ENCODE measurements at regions not wholly inside any gene's neighbourhood (a gene's known extent, or its start where the extent isn't known, plus 50 kb on each side); places are given as distances from the start of the nearest gene placed in this dataset.

DNA sequence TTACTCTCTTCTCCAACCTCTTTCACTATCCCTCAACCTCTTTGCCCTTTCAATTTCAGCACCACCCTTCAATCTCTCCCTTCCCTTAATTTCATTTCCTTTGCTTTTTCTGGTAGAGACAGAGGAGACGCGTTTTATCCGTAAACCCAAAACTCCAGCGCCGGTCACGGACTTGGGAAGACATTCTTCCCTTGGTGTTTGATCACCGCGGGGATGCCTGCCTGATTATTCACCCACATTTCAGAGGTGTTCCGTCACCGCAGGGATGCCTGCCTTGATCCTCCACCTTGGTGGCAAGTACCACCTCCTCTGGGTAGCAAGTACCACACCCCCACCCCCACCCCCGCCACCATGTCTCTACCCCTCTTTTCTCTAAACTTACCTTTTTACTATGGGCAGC lies 669.4 kb upstream of the PKDCC start:
- no peak for DNase-seq (ENCODE audit: low read depth)
- no peak for TF ChIP-seq CTCF (IDR thresholded peaks at IDR 0.05; ENCODE audit: control insufficient read depth, insufficient read depth, low read depth, low read length, missing control alignments)
- no peak overlapping the region for H3K4me3 ChIP-seq (ENCODE audit: control insufficient read depth, low read depth, low read length)

DNA sequence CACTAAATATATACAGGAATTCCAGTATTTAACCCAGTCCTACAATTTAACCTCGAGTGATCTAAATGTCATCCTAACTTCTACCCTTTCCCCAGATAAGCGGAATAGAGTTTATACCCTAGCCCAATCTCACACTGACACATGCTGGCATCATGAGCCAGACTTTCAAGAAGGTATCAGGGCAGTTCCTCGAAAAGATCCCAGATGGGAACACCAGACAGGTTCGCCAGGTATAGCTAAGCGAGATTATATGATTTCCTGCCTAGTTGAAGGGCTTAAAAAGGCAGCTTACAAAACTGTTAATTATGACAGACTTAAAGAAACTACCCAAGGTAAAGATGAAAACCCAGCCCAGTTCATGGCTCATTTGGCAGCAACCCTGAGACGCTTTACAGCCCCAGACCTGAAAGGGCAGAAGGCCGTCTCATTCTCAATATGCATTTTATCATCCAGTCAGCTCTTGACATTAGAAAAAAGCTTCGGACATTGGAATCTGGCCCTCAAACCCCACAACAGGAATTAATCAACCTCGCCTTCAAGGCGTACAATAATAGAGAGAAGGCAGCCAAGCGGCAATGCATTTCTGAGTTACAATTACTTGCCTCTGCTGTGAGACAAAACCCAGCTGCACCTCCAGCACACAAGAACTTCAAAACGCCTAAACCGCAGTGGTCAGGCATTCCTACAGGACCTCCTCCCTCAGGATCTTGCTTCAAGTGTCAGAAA lies 668.2 kb upstream of the PKDCC start:
- no peak for DNase-seq (ENCODE audit: low read depth)
- H3K4me3 ChIP-seq (ENCODE audit: control insufficient read depth, low read depth, low read length) = no peak overlapping the region
- TF ChIP-seq CTCF (IDR thresholded peaks at IDR 0.05; ENCODE audit: control insufficient read depth, insufficient read depth, low read depth, low read length, missing control alignments) = no peak

DNA sequence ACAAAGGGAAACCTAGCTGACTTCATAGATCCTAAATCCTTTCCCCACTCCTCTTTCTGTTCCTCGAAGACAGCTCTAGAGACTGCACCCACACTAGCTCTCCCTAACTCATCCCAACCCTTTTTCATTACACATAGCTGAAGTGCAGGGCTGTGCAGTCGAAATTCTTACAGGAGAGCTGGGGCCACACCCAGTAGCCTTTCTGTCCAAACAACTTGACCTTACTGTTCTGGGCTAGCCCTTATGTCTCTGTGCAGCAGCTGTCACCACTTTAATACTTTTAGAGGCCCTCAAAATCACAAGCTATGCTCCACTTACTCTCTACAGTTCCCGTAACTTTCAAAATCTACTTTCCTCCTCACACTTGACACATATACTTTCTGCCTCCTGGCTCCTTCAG lies 666.1 kb upstream of the PKDCC start:
- no peak for TF ChIP-seq CTCF (IDR thresholded peaks at IDR 0.05; ENCODE audit: control insufficient read depth, insufficient read depth, low read depth, low read length, missing control alignments)
- no peak for DNase-seq (ENCODE audit: low read depth)
- no peak overlapping the region for H3K4me3 ChIP-seq (ENCODE audit: control insufficient read depth, low read depth, low read length)

- no peak for DNase-seq (ENCODE audit: low read depth)
- TF ChIP-seq CTCF (IDR thresholded peaks at IDR 0.05; ENCODE audit: control insufficient read depth, insufficient read depth, low read depth, low read length, missing control alignments) = no peak
- no peak overlapping the region for H3K4me3 ChIP-seq (ENCODE audit: control insufficient read depth, low read depth, low read length)
These were observed 660.3 kb upstream of the PKDCC start for GRCh38 chr2:41387519-41387918.

- no peak for DNase-seq (ENCODE audit: low read depth)
- H3K4me3 ChIP-seq (ENCODE audit: control insufficient read depth, low read depth, low read length) = no peak overlapping the region
- TF ChIP-seq CTCF (IDR thresholded peaks at IDR 0.05; ENCODE audit: control insufficient read depth, insufficient read depth, low read depth, low read length, missing control alignments) = no peak
These were observed 654.2 kb upstream of the PKDCC start for GRCh38 chr2:41393621-41394020.

DNA sequence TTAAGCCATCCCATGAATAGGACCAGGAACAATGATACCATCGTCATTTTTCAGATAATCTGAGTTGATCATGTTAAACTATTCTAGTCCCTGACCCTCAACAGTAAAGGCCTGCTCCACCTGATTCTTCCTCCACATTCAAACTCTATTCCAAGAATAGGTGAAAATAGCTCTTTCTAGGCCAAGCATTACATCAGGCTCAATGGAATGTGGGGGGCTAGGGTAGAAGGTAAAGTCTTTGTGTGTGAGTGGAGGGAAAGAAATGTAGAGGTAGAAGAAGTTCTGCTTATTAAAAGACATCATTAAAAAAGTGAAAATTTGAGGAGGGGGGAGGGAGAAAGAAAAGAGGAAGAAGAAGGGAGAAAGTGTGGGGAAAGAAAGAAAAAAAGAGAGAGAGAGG lies 653.3 kb upstream of the PKDCC start:
- no peak for DNase-seq (ENCODE audit: low read depth)
- no peak overlapping the region for H3K4me3 ChIP-seq (ENCODE audit: control insufficient read depth, low read depth, low read length)
- TF ChIP-seq CTCF (IDR thresholded peaks at IDR 0.05; ENCODE audit: control insufficient read depth, insufficient read depth, low read depth, low read length, missing control alignments) = no peak
